HG02973 (cell line): ENCODE measurements at regions not wholly inside any gene's neighbourhood (a gene's known extent, or its start where the extent isn't known, plus 50 kb on each side); places are given as distances from the start of the nearest gene placed in this dataset.

ENCODE experiments used
- ATAC-seq: cut with Tn5 transposase; IDR thresholded peaks from one replicate; pipeline ENCODE4 v1.9.1; 2021; ENCODE audit warnings: moderate library complexity; ENCODE audit not compliant: unreplicated experiment

DNA sequence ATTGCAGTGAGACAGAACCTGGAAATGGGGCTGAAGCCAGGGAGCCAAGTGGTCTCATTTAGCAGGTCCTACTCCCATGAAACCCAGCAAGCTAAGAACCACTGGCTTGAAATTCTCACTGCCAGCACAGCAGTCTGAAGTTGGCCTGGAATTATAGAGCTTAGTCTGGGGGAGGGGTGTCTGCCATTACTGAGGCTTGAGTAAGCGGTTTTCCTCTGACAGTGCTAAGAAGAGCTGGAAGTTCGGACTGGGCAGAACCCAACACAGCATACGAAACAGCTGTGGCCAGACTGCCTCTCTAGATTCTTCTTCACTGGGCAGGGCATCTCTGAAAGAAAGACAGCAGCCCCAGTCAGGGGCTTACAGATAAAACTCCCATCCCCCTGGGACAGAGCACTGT lies 305.7 kb upstream of the SETBP1 start:
- no peak for ATAC-seq

- ATAC-seq: no peak
Measured at GRCh38 chr18:44386401-44386800, 294.3 kb upstream of the SETBP1 start.

DNA sequence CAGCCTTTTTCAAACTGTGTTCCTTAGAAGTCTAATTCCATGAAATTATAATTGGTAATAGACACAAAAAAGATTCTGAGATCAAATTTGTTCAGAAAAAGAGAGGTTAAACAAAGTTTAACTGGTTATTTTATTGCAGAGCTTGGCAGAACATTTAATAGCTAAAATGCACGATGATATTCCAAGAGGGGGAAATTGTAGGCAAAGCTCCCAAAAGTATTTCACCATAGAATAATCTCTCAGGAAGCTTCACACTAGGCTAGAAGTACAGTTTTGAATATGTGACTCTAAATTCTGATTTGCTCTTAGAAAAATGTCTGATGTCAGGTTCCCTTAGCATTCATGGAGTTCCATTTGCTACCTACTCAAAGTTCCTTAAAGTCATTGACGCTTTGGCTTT lies 292.4 kb upstream of the SETBP1 start:
- no peak for ATAC-seq

DNA sequence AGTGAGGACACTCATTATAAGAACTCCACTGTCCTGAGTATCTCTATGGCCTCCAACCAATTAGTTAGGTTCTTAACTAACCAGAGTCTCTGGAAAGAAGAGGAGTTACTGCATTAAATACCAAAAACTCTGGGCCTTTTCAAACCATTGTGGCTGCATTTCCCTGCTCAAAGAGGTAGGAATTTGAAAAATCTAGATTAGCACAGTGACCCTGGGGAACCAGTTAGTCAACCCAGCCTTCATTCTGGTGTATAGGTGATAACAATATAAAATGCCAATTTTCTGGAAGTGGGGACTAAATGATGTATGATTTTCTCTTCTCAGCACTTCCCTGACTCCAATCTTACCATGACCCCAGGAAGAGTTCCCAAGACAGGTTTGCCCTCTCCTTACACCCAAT lies 287.8 kb upstream of the SETBP1 start:
- no peak for ATAC-seq

DNA sequence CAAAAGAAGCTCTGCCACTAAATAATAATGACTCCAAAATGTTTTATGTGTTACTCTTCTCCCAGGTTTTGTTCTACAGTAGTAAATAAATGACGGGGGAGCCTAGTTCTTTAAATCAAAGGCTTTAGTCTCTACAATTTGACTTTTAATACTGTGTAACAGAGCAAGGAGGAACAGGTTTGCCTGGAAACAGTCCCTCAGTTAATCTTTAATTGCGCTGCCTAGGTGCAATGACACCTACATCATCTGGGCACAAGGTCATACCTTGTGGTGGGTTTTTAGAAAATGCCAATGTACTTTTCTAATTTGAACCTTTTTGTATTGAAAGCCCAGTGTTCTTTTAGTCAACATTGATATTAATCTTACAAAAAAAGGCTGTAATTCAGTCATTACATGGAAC lies 287.3 kb upstream of the SETBP1 start:
- no peak for ATAC-seq

GRCh38 chr18:44396550-44396949 lies 284.1 kb upstream of the SETBP1 start:
- no peak for ATAC-seq

DNA sequence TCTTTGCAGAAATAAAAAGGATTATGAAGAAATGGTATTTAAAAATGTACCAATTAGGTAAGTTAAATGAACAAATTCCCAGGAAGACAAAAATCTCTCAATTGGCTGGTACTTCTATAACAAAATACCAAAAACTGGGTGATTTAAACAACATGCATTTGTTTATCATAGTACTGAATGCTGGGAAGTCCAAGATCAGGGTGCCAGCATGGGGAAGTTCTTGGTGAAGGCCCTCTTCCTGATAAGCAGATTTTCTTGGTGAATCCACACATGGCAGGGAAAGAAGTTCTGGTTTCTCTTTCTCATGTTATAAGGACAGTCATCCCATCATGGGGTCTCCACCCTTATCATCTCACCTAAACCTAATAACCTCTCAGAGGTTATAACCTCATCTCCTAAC lies 271.6 kb upstream of the SETBP1 start:
- ATAC-seq: no peak

- ATAC-seq: no peak
Measured at GRCh38 chr18:44409515-44409914, 271.2 kb upstream of the SETBP1 start.

DNA sequence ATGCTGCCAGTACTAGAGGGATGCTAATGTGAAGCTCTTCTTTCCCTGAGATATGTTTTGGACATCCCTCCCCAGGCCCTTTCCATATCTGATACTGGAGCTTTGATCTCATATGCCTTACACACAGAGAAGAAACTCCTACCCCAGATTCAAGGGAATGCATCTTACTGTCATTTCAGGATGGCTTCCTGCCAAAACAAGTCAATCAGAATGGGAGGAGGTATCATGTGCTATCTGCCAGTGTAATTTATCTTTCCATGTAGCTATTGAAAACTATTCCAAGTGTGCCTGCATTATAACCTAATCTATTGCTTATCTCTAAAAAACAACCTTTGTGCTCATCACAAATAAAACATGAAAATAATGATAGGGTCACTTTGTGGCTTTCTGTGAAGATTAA lies 269.9 kb upstream of the SETBP1 start:
- ATAC-seq: no peak

GRCh38 chr18:44411262-44411905 lies 269.3 kb upstream of the SETBP1 start:
- ATAC-seq: no peak

DNA sequence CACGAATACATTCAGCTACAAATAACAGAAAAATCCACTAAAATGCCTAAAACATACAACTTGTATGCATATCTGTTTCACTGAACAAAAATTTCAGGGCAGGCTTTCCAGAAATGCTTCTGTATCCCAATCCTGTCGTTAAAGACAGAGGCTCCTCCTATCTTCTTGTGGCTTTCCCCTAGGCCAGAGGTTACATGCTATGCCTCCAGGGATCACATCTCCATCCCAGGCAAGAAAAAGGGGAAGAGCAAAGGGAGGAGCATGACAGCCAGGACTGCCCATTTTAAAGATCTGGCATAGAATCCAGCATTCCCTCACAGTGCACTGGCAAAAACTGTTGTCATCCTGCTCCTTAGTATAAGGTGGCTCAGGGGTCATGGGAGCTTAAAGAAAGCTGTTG lies 268.7 kb upstream of the SETBP1 start:
- ATAC-seq: no peak

GRCh38 chr18:44423814-44424644 lies 256.7 kb upstream of the SETBP1 start:
- ATAC-seq: no peak

GRCh38 chr18:44424645-44425035 lies 256.0 kb upstream of the SETBP1 start:
- no peak for ATAC-seq

- ATAC-seq: no peak
Measured at GRCh38 chr18:44425161-44425560, 255.5 kb upstream of the SETBP1 start.

GRCh38 chr18:44437603-44438002 lies 243.1 kb upstream of the SETBP1 start:
- no peak for ATAC-seq

GRCh38 chr18:44450226-44450625 lies 230.5 kb upstream of the SETBP1 start:
- no peak for ATAC-seq

- ATAC-seq: no peak
Measured at GRCh38 chr18:44452346-44452745, 228.3 kb upstream of the SETBP1 start.

GRCh38 chr18:44453505-44453904 lies 227.2 kb upstream of the SETBP1 start:
- no peak for ATAC-seq

- no peak for ATAC-seq
Measured at GRCh38 chr18:44458777-44459176, 221.9 kb upstream of the SETBP1 start.

DNA sequence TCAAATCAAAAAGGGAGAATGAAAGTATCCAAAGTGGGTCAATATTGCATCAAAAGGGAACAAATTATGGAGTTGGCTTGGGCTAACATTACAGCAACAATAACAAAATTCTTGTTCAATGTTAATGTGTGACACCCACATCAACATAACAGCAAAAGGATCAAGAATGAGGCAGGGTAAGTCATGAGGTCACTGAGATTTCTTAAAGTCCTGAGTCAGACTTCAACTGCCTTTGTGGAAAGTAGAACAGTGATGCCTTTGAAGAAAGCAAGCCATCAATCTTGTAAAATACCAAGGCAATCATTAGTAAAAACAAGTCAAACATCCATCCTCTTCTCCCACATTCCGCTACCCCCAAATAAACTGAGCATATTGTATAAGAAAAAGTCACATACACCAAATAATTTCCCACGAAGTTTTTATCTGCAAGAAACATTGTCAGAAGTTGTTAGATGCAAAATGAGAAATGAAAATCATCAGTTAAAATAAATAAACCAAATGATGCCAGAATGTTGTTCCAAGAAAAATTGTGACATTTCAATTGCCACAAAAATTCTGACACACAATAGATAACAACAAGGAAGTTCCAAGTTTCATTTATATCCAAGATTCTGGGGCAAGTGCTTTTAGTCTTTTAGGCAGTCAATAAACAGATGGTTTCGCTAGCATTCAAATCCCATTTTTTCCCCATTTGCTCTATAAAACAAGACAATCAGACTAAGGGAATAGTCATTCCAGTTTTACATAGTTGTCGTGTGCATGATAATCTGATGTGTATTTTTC lies 216.1 kb upstream of the SETBP1 start:
- ATAC-seq: no peak

GRCh38 chr18:44465381-44465841 lies 215.3 kb upstream of the SETBP1 start:
- no peak for ATAC-seq

- no peak for ATAC-seq
Measured at GRCh38 chr18:44466997-44467396, 213.7 kb upstream of the SETBP1 start.
